Bone marrow (tissue), 2 donors: ENCODE measurements at regions not wholly inside any gene's neighbourhood (a gene's known extent, or its start where the extent isn't known, plus 50 kb on each side); places are given as distances from the start of the nearest gene placed in this dataset.
"Not testable (repeated sequence)": the region's sequence is repeated elsewhere in the genome, so short reads cannot be mapped to it uniquely, and the experiment has no call there.

Source experiments
- DNase-seq, 2 donors: peaks; one replicate each; lab custom pipeline; 2025; lab: John Stamatoyannopoulos, UW

DNA sequence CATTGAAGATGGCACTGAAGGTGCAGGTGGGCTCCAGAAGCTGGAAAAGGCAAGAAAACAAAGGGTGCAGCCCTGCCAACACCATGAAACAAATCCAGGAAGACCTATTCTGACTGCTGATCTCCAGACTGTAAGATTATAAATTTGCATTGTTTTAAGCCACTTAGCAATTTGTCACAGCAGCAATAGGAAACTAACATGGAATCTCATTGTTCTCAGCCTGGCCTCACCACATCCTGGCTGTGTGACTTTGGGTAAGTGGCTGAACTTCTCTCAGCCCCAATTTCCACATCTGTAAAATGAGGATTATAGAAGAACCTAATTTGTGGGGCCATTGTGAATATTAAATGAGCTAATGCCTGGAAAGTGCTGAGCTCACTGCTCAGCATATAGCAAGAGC is 160.4 kb upstream of the MAFB start:
- no peak for DNase-seq

DNA sequence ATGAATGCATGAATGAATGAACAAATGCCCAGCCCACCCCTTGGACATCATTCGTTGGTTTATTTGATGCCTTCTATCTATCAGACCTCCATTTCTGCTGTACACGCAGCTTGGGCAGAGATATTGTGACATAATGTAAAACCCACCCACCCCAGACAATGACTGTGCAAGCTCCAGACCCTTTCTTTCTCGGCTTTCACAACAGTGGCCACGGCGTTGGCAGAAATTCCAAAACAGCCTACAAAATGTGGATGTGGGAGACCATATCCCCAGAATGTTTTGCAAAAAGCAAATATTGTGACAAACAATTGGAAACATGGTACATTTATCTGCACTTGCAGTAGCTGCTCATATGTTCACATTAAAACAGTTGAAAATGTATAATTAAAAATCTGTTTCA is 162.0 kb upstream of the MAFB start:
- DNase-seq = no peak

GRCh38 chr20:40855269-40855668 is 166.2 kb upstream of the MAFB start:
- no peak for DNase-seq

GRCh38 chr20:40856653-40857052 is 167.6 kb upstream of the MAFB start:
- DNase-seq = no peak

DNA sequence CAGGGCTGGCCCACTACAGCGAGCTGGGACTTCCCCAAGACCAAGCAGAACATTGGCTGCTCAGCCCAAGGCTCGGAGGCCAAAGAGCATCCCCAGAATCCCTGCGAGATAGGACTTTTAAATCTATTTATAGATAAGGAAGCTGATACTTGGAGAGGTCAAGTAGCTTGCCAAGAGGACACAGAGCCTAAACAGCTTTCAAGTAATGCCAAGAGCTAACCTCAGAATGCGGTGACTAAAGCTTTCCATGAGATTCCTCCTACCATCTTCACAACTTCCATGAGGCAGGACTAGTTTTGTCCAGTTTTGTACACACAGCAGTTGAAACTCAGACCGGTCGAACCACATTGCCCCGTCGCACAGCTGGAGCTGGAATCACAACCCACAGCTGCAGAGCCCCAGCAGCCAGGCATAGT is 168.1 kb upstream of the TOP1 start:
- no peak for DNase-seq

GRCh38 chr20:40861427-40862008 is 167.1 kb upstream of the TOP1 start:
- no peak for DNase-seq

DNA sequence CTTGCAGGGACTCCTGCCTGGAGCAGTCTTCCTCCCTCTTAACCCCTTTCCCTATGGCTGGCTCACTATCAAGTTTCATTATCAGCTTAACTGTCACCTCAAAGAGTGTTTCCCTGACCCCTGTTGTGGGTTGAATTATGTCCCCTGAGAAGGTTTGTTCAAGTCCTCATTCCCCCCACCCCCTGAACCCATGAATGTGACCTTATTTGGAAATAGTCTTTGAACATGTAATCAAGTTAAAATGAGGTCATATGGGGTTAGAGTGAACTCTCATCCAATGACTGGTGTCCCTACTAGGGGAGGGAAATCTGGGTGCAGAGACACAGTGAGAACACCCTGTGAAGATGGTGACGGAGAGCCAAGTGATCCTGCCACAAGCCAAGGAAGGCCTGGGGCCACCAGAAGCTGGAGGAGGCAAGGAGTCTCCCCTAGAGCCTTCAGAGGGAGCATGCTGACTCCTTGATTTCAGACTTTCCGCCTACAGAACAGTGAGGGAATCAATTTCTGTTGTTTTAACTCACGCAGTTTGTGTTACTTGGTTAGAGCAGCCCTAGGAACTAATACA is 165.2 kb upstream of the TOP1 start:
- DNase-seq = no peak

DNA sequence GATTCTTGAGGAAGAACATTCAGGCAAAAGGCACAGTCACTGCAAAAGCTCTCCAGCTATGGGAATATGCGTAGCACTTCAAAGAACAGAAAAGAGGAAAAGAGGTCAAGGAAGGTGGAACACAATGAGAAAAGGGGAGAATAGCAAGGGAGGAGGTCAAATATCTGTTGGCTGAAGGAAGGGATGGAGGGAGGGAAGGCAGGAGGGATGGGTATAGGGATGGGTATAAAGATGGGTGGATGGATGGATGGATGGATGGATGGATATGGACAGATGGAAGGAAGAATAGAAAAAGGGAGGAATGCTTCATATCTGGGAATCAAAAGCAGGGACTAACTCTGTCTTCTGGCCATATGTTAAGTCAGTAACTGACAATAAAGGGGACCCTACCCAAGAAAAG is 164.2 kb upstream of the TOP1 start:
- no peak for DNase-seq

GRCh38 chr20:40865095-40865494 is 163.5 kb upstream of the TOP1 start:
- no peak for DNase-seq

DNA sequence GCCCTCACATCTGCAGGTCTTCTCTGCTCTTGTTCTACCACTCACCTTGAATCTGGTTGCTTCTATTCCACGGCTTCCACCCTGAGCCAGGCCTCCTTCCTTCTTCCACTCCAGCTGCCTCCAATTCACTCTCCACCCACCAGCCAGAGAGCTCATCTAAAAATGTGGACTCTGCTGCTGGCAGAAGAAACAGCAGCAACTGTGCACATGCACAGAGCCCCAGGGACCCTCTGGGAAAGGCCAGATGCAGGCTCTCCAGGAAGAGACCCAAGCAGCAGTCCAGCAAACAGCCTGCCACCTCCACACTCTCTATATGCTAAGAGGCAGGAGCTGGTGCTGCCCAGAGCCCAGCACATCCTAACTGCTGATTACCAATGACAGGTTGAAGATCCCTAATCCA is 162.6 kb upstream of the TOP1 start:
- no peak for DNase-seq

DNA sequence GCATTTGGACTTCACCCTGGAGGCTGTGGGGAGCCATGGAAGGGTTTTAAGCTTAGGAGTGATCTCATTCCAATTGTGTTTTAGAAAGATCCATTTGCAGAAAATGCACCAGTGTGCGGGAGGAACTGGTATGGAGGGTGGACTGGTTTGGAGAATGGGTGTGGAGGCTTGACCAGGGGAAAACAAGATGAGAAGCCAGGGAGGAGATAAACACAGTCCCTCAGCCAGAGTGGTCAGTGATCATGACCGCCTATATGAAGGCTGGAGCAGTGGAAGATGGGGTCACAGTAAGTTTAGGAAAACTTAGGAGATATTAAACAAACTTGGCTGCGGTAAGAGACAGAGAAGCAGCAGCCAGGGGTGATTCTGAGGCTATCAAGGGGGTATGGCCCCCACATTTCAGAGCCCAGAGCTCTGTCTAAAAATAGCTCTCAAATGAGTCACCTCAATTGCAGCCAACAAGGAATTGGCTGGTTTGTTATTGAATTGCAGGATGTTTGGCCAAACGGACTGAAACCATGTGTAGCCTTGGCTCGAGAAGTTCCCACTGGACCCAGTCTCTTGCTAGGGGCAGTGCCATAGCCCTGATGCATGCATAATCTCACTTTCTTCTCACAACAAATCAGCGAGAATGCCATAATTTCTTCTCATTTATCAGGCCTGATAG is 159.9 kb upstream of the TOP1 start:
- no peak for DNase-seq

DNA sequence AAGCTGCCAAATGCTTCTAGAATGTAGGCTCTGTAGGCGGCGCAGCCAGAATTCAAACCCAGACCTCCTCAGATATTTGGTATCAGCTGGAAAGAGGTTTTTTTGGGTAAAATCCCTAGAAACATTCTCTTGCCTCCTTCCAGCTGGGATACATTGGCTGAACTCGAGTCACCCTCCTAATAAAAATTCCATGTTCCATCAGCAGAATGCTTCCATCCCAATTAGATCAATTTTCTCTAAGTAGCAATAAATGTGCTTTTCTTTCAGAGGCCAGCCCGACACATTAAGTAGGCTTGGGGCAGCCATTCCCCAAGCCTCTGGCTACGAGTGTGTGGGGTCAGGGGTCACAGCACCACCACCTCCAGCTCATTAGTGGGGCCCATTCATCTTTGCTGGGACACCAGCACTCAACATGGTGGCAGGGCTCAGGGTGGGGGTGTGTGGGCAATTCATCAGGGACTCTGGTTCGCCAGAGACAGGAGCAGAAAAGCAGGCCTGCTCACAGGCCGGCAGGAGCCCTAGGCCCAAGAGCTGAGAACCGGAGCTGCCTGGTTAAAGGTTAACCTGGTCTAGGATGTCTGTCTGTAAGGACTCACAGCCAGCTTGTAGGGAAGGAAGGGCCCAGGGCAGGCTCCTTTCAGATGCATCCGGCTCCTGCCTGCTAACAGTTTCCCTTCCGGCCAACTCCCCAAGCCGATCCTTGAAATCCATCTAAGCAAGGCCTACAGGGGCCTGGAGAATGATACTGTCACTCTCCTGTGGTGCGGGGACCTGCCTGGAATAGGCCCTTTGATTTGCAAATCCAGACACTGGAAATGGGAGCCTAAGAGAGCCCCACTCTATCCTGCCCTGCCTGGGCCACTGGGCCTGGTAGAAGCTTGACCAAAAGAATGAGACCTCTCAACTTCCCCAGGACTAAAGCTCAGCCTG is 159.1 kb upstream of the TOP1 start:
- DNase-seq = no peak

GRCh38 chr20:40875116-40876085 is 153.2 kb upstream of the TOP1 start:
- DNase-seq = no peak

GRCh38 chr20:40878099-40878498 is 150.5 kb upstream of the TOP1 start:
- DNase-seq = not testable (repeated sequence)

GRCh38 chr20:40880063-40880728 is 148.4 kb upstream of the TOP1 start:
- DNase-seq = no peak

GRCh38 chr20:40880729-40881109 is 147.9 kb upstream of the TOP1 start:
- no peak for DNase-seq

- DNase-seq = peak in 1 of 2 donors; percentile 4
Observed at GRCh38 chr20:40882152-40882551, 146.5 kb upstream of the TOP1 start.

GRCh38 chr20:40883097-40883496 is 145.5 kb upstream of the TOP1 start:
- DNase-seq = no peak

DNA sequence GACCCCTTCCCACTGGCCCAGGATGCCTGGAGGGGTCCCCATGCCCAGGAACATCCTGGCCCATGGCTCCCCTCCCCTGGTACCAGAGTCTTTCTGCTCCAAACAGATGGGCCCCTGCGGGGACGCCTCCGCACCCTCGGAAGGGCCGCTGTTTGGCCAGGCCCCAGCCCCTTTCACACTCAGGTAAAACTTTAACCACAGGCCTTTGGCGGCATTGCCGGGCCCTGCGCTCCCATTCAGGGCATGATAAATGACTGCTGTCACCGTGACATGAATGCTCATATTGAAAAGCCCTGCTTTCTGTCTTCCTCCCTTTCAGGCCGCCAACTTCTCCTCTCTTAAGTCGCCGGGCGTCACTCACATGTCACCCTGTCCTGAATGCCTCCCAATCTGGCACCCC is 141.5 kb upstream of the TOP1 start:
- no peak for DNase-seq

DNA sequence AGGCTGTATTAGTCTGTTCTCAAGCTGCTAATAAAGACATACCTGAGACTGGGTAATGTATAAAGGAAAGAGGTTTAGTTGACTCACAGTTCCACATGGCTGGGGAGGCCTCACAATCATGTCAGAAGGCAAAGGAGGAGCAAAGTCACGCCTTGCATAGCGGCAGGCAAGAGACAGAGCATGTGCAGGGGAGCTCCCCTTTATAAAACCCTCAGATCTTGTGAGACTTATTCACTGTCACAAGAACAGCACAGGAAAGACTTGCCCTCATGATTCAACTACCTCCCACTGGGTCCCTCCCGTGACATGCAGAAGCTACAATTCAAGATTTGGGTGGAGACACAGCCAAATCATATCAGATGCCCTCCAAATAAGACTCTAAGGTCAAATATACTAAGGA is 139.4 kb upstream of the TOP1 start:
- DNase-seq = not testable (repeated sequence)

- no peak for DNase-seq
Observed at GRCh38 chr20:40890181-40890580, 138.4 kb upstream of the TOP1 start.
